ENCODE measurements at regions not wholly inside any gene's neighbourhood (a gene's known extent, or its start where the extent isn't known, plus 50 kb on each side); places are given as distances from the start of the nearest gene placed in this dataset.

DNA sequence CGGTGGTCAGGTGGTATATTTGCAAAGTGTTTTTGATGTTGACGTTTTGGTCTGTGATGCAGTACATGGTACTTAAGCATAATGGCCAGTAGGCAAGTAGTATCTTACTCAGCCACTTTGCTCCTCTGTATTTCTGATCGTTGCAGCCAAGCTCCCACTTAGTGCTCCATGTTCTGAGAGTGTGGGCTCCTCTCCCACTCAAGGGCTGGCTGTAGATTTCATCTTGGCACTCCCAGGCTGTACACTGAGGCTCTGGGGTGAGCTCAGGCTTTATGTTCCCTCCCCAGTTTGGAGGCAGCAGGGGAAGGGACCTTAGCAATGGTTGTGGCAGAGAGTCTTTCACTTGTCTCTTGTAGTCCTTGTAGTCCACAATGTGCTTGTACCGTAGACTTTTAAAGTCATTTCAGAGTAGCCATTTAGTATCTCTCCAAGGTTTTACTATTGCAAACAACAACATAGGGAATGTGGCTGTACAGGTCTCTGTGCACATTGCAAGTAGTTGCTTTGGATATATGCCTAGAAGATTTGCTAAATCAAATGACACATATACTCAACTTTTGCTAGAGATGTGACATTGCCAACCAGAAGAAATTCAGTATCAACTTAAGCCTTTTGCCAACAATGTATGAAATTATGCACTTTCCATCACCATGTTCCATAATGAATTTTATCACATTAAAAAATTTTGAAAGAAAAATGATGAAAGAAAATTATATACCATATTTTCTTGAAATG, 304.3 kb upstream of the CTNND2 start:
- TF ChIP-seq POLR2A (IDR thresholded peaks at IDR 0.05; ENCODE audit: low read length), result no peak
- no peak for TF ChIP-seq GATA1 (IDR thresholded peaks at IDR 0.05; ENCODE audit: low read depth, low read length)
